GM18861 (cell line): ENCODE measurements at regions not wholly inside any gene's neighbourhood (a gene's known extent, or its start where the extent isn't known, plus 50 kb on each side); places are given as distances from the start of the nearest gene placed in this dataset.

ENCODE experiments used
- ATAC-seq: cut with Tn5 transposase; IDR thresholded peaks from one replicate; pipeline ENCODE4 v1.9.1; 2021; ENCODE audit not compliant: unreplicated experiment

- no peak for ATAC-seq
Measured at GRCh38 chr12:98453492-98453891, 61.9 kb upstream of the TMPO start.

- ATAC-seq: no peak
Measured at GRCh38 chr12:98456041-98456440, 59.3 kb upstream of the TMPO start.

DNA sequence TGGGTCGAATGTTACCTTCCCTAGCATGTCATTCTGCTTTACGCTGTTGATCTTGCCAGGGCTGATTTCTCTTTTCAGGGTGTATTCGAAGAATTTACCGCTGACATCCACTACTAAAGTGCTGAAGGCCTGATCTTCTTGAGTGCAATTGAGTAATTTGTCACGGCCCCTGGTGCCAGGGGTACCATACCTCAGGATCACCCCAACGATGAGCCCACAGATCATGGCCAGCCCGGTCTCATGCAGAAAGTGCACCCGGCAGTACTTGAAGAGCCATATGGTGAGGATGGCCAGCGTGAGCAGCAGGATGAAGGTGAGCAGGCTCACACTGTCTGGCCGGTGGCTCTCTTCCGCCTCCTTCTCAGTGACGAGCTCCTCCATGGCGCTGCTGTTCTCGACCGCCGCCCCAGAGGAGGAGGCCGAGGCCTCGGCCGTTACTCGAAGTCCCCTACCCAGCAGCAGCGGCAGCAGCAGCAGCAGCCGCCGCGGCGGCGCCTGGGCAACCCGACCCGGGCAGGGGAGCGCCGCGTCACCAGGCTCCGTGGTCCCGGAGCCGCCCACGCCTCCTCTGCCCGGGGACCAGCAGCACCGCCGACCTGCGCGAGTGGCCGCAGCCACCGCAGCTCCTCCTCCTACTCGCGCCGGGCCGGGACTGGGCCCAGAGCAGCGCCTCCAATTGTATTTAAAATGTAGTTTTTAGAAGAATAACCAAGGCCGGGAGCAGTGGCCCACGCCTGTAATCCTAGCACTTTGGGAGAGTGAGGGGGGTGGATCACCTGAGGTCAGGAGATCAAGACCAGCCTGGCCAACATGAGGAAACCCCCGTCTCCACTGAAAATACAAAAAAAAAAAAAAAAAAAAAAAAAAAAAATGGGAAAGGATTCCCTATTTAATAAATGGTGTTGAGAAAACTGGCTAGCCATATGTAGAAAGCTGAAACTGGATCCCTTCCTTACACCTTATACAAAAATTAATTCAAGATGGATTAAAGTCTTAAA lies 58.5 kb upstream of the TMPO start:
- ATAC-seq: no peak

GRCh38 chr12:98464190-98464589 lies 51.2 kb upstream of the TMPO start:
- ATAC-seq: no peak

GRCh38 chr12:98465505-98465904 lies 49.9 kb upstream of the TMPO start:
- no peak for ATAC-seq
